Lower leg skin (tissue), 4 donors: ENCODE measurements at regions not wholly inside any gene's neighbourhood (a gene's known extent, or its start where the extent isn't known, plus 50 kb on each side); places are given as distances from the start of the nearest gene placed in this dataset.

Experiments
- DNase-seq, 2 donors: peaks; one replicate each; pipeline ENCODE4 v3.0.0-alpha.2; 2019; ENCODE audit warnings: low spot score in 2 of 2
- H3K4me3 ChIP-seq: fragments of 200-600 bp; sonication (generic); 2 replicates; pipeline ENCODE4 v1.5.1; 2017; ENCODE audit warnings: mild to moderate bottlenecking, low read depth; ENCODE audit not compliant: poor library complexity, severe bottlenecking
- CTCF ChIP-seq, 3 donors: fragments of 450-650 bp; IDR thresholded peaks; one replicate each; pipeline ENCODE4 v1.5.1; 2016; ENCODE audit warnings: antibody characterized with exemption in 3 of 3, mild to moderate bottlenecking in 3 of 3, moderate library complexity in 2 of 3
- POLR2A ChIP-seq, 2 donors: fragments of 450-650 bp; IDR thresholded peaks; one replicate each; pipeline ENCODE4 v1.6.1; 2016 to 2017; ENCODE audit warnings: antibody characterized with exemption in 2 of 2, mild to moderate bottlenecking in 1 of 2, moderate library complexity in 1 of 2
- WGBS, 2 donors: methylation state at CpG; one replicate each; pipeline ENCODE4 v1.1.5; 2018; 5-methylcytosine and 5-hydroxymethylcytosine counted together
- intact Hi-C: fragments of 100-400 bp; cut with DNase I; formaldehyde crosslinking; loops from one replicate; pipeline ENCODE4 v1.15.0; 2023; ENCODE audit warnings: low total_unique reads

GRCh38 chr15:62979252-62979651 is 63.3 kb upstream of the TPM1 start:
- no peak for DNase-seq
- 78 to 81% methylated on average over 1 of the region's 1 CpG for WGBS, 2 donors
- H3K4me3 ChIP-seq, result no peak overlapping the region
- intact Hi-C loops, result no loop called here
- no peak for TF ChIP-seq POLR2A (IDR thresholded peaks at IDR 0.05)
- TF ChIP-seq CTCF (IDR thresholded peaks at IDR 0.05), result no peak

DNA sequence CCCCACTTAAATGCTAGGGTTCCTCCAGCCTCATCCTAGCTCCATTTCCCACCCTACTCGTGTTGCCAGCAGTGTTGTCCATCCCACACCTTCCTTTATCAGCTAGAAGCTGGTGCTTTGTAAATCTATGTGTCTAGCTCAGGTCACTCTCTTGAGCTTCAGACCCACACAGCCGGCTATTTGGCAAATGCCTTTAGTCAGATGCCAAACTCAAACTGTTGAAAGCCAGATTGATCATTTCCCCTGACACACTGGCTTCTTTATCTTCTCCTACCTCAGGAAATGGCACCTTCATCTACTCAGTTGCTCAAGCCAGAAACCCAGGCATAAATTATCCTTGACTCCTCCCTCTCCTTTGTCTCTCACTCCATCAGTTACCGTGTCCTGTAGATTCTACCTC is 61.5 kb upstream of the TPM1 start:
- no peak overlapping the region for H3K4me3 ChIP-seq
- 67 to 72% methylated on average over 3 of the region's 3 CpGs for WGBS, 2 donors
- TF ChIP-seq POLR2A (IDR thresholded peaks at IDR 0.05), result no peak
- TF ChIP-seq CTCF (IDR thresholded peaks at IDR 0.05), result no peak
- intact Hi-C loops, result loop anchor here (5.0 kb wide), 1 partner anchor 456 kb away; no protein-coding TSS in a partner anchor
- DNase-seq, result no peak

DNA sequence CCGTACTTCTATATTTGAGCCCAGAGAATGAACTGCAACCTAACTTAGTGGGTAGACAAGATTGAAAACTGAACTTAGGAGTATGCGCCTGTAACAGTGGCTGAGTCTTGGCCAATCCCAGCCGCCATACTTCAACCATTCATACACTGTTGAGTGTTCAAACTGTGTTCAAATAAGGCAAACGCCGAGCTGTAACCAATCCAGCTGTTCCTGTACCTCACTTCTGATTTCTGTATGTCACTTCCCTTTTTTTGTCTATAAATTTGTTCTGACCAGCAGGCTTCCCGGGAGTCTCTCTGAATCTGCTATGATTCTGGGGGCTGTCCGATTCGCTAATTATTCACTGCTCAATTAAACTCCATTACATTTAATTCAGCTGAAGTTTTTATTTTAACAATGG is 58.6 kb upstream of the TPM1 start:
- TF ChIP-seq POLR2A (IDR thresholded peaks at IDR 0.05), result no peak
- TF ChIP-seq CTCF (IDR thresholded peaks at IDR 0.05), result no peak
- no peak overlapping the region for H3K4me3 ChIP-seq
- 90 to 97% methylated on average over 8 of the region's 8 CpGs for WGBS, 2 donors
- intact Hi-C loops, result loop anchor here (5.0 kb wide), 1 partner anchor 453 kb away; no protein-coding TSS in a partner anchor
- DNase-seq, result no peak

- 57 to 68% methylated on average over 6 of the region's 6 CpGs for WGBS, 2 donors
- intact Hi-C loops, result no loop called here
- H3K4me3 ChIP-seq, result no peak overlapping the region
- TF ChIP-seq POLR2A (IDR thresholded peaks at IDR 0.05) (no peak), CTCF (IDR thresholded peaks at IDR 0.05) (no peak)
- no peak for DNase-seq
Measured at GRCh38 chr15:62985768-62986167, 56.8 kb upstream of the TPM1 start.

- intact Hi-C loops, result no loop called here
- 78 to 93% methylated on average over 7 of the region's 7 CpGs for WGBS, 2 donors
- TF ChIP-seq CTCF (IDR thresholded peaks at IDR 0.05) (no peak), POLR2A (IDR thresholded peaks at IDR 0.05) (no peak)
- H3K4me3 ChIP-seq, result no peak overlapping the region
- no peak for DNase-seq
Measured at GRCh38 chr15:62986948-62987347, 55.6 kb upstream of the TPM1 start.

DNA sequence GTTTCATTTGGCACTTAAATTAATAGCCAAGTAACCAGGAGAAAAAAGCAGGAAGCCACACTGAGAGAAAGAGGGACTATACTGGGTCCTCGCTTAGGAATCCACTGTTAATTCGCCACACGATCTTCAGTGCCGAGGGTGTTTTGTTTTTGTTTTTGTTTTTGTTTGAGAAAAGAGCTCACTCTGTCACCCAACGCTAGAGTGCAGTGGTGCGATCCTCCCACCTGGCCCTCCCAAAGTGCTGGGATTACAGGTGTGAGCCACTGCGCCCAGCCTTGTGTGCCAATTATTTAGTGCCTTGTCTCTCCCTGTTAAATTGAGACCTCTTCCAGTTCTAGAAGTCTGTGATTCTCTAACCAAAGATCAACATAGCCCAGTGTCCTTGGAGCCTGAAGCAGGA is 53.8 kb upstream of the TPM1 start:
- no peak for DNase-seq
- intact Hi-C loops, result no loop called here

More for the DNA sequence above, 53.8 kb upstream of the TPM1 start:
- TF ChIP-seq POLR2A (IDR thresholded peaks at IDR 0.05) (no peak), CTCF (IDR thresholded peaks at IDR 0.05) (no peak)
- H3K4me3 ChIP-seq, result no peak overlapping the region
- 90 to 91% methylated on average over 7 of the region's 7 CpGs for WGBS, 2 donors
